GM10266 (cell line): ENCODE measurements at regions not wholly inside any gene's neighbourhood (a gene's known extent, or its start where the extent isn't known, plus 50 kb on each side); places are given as distances from the start of the nearest gene placed in this dataset.
"Not testable (repeated sequence)": the region's sequence is repeated elsewhere in the genome, so short reads cannot be mapped to it uniquely, and the experiment has no call there.

Experiments used
- DNase-seq: peaks from one replicate; pipeline ENCODE4 v3.0.0; 2012; ENCODE audit errors: extremely low spot score
- TF ChIP-seq, protein P1 (sequence below): IDR thresholded peaks from 2 replicates; pipeline ENCODE4 v1.5.1; 2012; ENCODE audit warnings: mild to moderate bottlenecking, low read depth; ENCODE audit not compliant: control insufficient read depth, insufficient read depth; ENCODE audit errors: missing control alignments

DNA sequence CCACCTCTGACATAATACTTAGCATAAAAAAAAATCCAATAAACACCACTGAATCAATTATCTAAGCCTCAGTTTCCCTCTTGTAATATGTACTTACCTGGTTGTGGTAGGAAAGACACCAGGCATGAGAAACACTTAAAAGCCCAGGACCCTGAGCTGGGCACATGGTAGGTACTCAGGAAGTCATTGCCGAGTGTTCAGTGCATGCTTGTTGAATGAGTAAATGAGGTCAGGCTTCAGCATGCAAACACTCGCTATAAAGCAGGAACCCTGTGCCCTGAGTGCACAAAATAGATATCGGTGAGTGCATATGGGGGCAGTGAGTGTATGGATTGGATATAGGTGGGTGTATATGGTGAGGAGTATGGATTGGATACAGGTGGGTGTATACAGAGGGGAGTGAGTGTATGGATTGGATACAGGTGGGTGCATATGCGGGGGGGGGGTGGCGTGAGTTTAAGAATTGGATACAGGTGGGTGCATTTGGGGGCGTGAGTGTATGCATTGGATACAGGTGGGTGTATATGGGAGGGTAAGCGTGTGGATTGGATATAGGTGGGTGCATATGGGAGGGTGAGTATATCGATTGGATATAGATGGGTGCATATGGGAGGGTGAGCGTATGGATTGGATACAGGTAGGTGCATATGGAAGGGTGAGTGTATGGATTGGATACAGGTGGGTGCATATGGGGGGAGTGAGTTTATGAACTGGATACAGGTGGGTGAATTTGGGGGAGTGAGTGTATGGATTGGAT, 194.3 kb upstream of the MSX2 start:
- TF ChIP-seq, protein P1, sequence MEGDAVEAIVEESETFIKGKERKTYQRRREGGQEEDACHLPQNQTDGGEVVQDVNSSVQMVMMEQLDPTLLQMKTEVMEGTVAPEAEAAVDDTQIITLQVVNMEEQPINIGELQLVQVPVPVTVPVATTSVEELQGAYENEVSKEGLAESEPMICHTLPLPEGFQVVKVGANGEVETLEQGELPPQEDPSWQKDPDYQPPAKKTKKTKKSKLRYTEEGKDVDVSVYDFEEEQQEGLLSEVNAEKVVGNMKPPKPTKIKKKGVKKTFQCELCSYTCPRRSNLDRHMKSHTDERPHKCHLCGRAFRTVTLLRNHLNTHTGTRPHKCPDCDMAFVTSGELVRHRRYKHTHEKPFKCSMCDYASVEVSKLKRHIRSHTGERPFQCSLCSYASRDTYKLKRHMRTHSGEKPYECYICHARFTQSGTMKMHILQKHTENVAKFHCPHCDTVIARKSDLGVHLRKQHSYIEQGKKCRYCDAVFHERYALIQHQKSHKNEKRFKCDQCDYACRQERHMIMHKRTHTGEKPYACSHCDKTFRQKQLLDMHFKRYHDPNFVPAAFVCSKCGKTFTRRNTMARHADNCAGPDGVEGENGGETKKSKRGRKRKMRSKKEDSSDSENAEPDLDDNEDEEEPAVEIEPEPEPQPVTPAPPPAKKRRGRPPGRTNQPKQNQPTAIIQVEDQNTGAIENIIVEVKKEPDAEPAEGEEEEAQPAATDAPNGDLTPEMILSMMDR, result no peak
- no peak for DNase-seq

DNA sequence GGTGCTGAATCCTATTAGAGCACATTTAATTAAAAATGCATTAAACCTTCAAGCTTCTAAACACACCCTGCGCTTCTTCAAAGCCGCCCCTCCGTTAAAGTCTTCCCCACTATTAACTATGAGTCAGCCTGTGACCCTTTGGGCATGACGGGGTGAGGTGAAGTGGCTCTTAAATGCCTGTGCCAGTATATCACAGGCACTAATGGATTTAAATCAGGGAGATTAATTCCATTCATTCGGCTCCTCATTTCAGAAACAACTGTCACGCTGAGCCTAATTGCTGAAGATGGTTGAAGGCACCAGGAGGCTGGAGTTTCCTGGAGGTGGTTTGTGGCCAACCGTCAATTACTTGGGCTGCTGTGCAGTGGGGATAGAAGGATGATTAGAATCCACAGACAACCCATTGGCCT, 192.6 kb upstream of the MSX2 start:
- TF ChIP-seq, protein P1, result no peak
- DNase-seq, result no peak

DNA sequence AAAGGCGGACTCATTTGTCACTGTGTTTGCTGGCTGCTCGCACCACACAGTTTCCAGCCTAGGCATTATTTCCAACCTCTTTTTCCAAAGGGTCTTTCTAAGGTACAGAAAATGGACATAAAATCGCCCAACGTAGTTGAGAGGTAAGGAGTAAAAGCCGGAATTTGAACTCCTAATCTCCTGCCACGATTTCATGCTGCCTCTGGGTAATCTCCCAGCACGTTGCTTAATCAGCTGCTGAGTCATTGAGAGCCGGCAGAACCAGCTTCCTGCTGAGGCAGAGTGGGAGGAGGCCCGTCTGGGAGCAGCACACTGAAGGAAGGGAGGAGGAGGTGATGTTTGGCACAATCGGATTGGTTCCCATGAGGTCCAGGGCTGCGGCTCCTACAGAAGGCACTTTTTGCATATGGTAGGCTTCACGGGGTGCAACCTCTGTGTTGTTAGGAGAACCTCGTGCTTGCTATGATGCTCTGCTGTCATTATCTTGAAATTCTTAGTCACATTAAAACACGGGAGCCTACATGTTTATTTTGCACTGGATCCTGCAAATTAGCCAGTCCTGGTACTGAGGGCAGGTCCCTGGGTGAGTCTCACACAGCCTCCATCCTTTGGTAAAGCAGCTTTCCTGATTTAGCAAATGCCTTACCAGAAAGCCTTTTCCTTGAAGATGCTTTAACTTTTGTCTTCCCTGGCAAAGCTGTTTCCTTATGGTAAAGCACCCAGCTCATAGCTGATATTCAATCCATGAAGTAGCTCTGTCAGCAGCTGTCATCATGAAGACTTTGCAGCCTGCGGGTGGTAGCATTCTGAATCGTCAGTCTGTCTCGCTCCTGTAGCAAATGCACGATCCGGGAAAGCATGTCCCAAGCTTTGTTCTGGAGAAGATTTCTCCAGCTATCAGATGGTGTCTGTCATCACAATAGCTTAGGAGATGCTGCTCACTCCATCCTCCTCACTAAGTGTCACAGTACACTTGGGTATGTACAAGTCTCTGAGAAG, 191.6 kb upstream of the MSX2 start:
- TF ChIP-seq, protein P1, result no peak
- no peak for DNase-seq

DNA sequence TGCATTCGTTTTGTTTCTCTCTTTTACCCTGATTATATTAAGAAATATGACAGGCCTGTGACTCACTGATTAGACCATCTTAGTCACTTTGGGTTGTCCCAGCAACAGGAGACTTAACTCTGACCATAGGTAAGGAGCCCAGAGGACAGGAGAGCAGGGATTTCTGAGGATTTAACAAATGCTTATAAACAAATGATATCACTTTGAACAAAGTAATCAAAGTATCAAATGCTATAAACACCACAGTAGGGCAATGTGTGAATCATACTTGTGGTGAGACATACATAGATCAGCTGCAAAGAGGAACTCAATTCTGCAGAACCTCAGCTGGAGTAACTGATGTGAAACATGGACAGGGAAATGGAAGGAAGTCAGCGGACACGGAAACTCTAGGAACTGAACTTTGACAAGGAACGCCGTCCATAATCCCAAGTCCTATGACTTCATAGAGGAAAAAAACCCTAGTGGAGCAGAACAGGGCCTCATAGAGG, 190.6 kb upstream of the MSX2 start:
- DNase-seq, result no peak
- TF ChIP-seq, protein P1, result no peak

DNA sequence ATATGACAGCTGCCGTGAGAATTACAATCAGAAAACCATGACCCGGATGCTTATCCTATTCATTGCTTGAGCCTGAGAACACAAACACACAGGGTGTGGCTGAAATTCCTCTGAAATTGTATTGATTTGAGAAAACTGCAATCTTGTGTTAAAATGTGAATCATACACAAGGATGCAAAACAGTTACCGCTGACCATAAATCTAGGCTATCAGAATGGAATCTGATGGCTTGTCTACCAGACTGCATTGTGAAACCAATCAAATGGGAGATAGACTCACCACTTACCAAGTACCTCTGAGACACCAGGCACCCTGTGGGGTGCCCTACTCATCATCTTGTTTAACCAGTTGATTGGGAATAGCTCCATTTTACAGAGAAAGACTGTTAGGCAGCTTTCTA, 188.7 kb upstream of the MSX2 start:
- DNase-seq, result no peak
- TF ChIP-seq, protein P1, result no peak

DNA sequence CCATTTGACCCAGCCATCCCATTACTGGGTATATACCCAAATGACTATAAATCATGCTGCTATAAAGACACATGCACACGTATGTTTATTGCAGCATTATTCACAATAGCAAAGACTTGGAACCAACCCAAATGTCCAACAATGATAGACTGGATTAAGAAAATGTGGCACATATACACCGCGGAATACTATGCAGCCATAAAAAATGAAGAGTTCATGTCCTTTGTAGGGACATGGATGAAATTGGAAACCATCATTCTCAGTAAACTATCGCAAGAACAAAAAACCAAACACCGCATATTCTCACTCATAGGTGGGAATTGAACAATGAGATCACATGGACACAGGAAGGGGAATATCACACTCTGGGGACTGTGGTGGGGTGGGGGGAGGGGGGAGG, 184.6 kb upstream of the MSX2 start:
- not testable (repeated sequence) for DNase-seq

DNA sequence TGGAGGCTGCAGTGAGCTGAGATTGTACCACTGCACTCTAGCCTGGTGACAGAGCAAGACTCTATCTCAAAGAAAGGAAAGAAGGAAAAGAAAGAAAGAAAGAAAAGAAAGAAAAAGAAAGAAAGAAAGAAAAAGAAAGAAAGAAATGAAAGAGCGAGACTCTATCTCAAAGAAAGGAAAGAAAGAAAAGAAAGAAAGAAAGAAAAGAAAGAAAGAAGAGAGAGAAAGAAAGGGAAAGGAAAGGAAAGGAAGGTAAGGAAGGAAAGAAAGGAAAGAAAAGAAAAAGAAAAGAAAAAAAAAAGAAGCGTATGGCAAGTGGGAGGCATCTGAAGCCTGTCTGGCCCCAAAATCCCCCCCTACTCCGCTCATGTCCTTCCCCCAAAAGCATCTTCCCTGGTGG, 182.3 kb upstream of the MSX2 start:
- no peak for DNase-seq
- TF ChIP-seq, protein P1, result no peak
